SK-N-SH (cell line): ENCODE measurements at regions not wholly inside any gene's neighbourhood (a gene's known extent, or its start where the extent isn't known, plus 50 kb on each side); places are given as distances from the start of the nearest gene placed in this dataset.

Source experiments
- CTCF ChIA-PET: fragments of 300-600, 350-600 bp; formaldehyde crosslinking; extraction: SDS; loops from one replicate; lab custom pipeline; 2021; lab: Yijun Ruan, JAX
- POLR2A ChIA-PET: fragments of 350-600 bp; sonication (Branson Sonifier 250); formaldehyde crosslinking; extraction: SDS; loops from one replicate; lab custom pipeline; 2020; ENCODE audit warnings: antibody characterized with exemption, inconsistent platforms; lab: Yijun Ruan, JAX
- DNase-seq: peaks from one replicate; pipeline ENCODE4 v3.0.0; 2012
- H2AFZ ChIP-seq: fragments of 200-600 bp; sonication (generic); 2 replicates; pipeline ENCODE4 v1.8.1; 2016; ENCODE audit warnings: antibody characterized with exemption, mild to moderate bottlenecking, low read depth
- H3F3A ChIP-seq: fragments of 200-600 bp; sonication (generic); replicated peaks from 2 replicates; pipeline ENCODE3; 2016; ENCODE audit warnings: antibody characterized with exemption, mild to moderate bottlenecking; ENCODE audit not compliant: insufficient read depth
- H3K27ac ChIP-seq, 2 experiments: fragments of 200-500 bp in 1 of 2; fragments of 200-600 bp in 1 of 2; sonication (Bioruptor generic) in 1 of 2; sonication (generic), shearing (Covaris generic) in 1 of 2; 2 replicates each; pipeline versions ENCODE4 v1.5.1 to v1.6.1; 2014 to 2016; ENCODE audit warnings: low read depth in 2 of 2, inconsistent platforms in 1 of 2, low read length in 1 of 2, mild to moderate bottlenecking in 1 of 2, mixed read lengths in 1 of 2
- H3K27me3 ChIP-seq: fragments of 200-600 bp; sonication (generic), shearing (Covaris generic); 2 replicates; pipeline ENCODE4 v1.6.1; 2016; ENCODE audit warnings: mixed run types; ENCODE audit not compliant: insufficient read depth
- H3K36me3 ChIP-seq, 2 experiments: fragments of 200-500 bp in 1 of 2; fragments of 200-600 bp in 1 of 2; sonication (Bioruptor generic) in 1 of 2; sonication (generic) in 1 of 2; replicated peaks in 1 of 2; 2 replicates each; pipeline versions ENCODE3 to v1.5.1; 2014 to 2016; ENCODE audit warnings: low read length in 1 of 2, mild to moderate bottlenecking in 1 of 2; ENCODE audit not compliant: insufficient read depth in 2 of 2, control insufficient read depth in 1 of 2
- H3K4me1 ChIP-seq, 2 experiments: fragments of 200-500 bp in 1 of 2; fragments of 200-600 bp in 1 of 2; sonication (Bioruptor generic) in 1 of 2; sonication (generic), shearing (Covaris generic) in 1 of 2; 2 replicates each; pipeline versions ENCODE4 v1.5.1 to v1.6.1; 2014 to 2016; ENCODE audit warnings: low read depth in 1 of 2, low read length in 1 of 2, mixed run types in 1 of 2; ENCODE audit not compliant: insufficient read depth in 2 of 2, control insufficient read depth in 1 of 2
- H3K4me2 ChIP-seq: fragments of 200-600 bp; sonication (generic), shearing (Covaris generic); 2 replicates; pipeline ENCODE4 v1.6.1; 2017; ENCODE audit warnings: mixed run types
- H3K4me3 ChIP-seq, 2 experiments: fragments of 200-500 bp in 1 of 2; fragments of 200-600 bp in 1 of 2; sonication (Bioruptor generic) in 1 of 2; sonication (generic), shearing (Covaris generic) in 1 of 2; 2 replicates each; pipeline versions ENCODE4 v1.5.1 to v1.8.1; 2014 to 2016; ENCODE audit warnings: low read depth in 2 of 2, inconsistent platforms in 1 of 2, low read length in 1 of 2, mild to moderate bottlenecking in 1 of 2, mixed read lengths in 1 of 2, moderate library complexity in 1 of 2
- H3K79me2 ChIP-seq: fragments of 200-600 bp; sonication (generic); 2 replicates; pipeline ENCODE4 v1.8.1; 2017; ENCODE audit warnings: mild to moderate bottlenecking; ENCODE audit not compliant: insufficient read depth
- H3K9ac ChIP-seq: fragments of 200-600 bp; sonication (generic); 2 replicates; pipeline ENCODE4 v1.6.1; 2017; ENCODE audit warnings: mixed run types
- H3K9me2 ChIP-seq: fragments of 200-600 bp; sonication (generic); 2 replicates; pipeline ENCODE4 v1.6.1; 2017; ENCODE audit warnings: mixed run types
- H3K9me3 ChIP-seq: fragments of 200-600 bp; sonication (generic); 2 replicates; pipeline ENCODE4 v1.6.1; 2017; ENCODE audit warnings: mixed run types, mild to moderate bottlenecking, moderate library complexity
- H4K20me1 ChIP-seq: fragments of 200-600 bp; sonication (generic); 2 replicates; pipeline ENCODE4 v1.6.1; 2017; ENCODE audit warnings: mild to moderate bottlenecking, mixed run types; ENCODE audit not compliant: insufficient read depth
- CHD2 ChIP-seq: fragments of 150-350 bp; IDR thresholded peaks from 2 replicates; pipeline ENCODE4 v1.6.1; 2018; ENCODE audit warnings: low read length; ENCODE audit not compliant: partially characterized antibody
- ELF1 ChIP-seq: IDR thresholded peaks from 2 replicates; pipeline ENCODE4 v1.4.0; 2012
- FOSL2 ChIP-seq: IDR thresholded peaks from 2 replicates; pipeline ENCODE4 v1.4.0; 2012; ENCODE audit warnings: low read depth, mild to moderate bottlenecking, moderate library complexity, borderline replicate concordance
- FOXJ3 ChIP-seq: sonication (generic); formaldehyde crosslinking; IDR thresholded peaks from 2 replicates; pipeline ENCODE4 v1.5.1; 2020; ENCODE audit warnings: mild to moderate bottlenecking, missing genetic modification reagents
- JUND ChIP-seq: IDR thresholded peaks from 2 replicates; pipeline ENCODE4 v1.4.0; 2012
- MAX ChIP-seq: IDR thresholded peaks from 2 replicates; pipeline ENCODE4 v1.4.0; 2012; ENCODE audit warnings: low read depth
- MEF2A ChIP-seq: IDR thresholded peaks from 2 replicates; pipeline ENCODE4 v1.4.0; 2012; ENCODE audit warnings: low read depth, borderline replicate concordance
- NRF1 ChIP-seq: IDR thresholded peaks from 2 replicates; pipeline ENCODE4 v1.6.1; 2012; ENCODE audit warnings: low read depth, mild to moderate bottlenecking, low read length
- RFX5 ChIP-seq: IDR thresholded peaks from 2 replicates; pipeline ENCODE4 v1.6.1; 2012; ENCODE audit warnings: mild to moderate bottlenecking, improper control_type of control experiment, low read length
- SIN3A ChIP-seq: IDR thresholded peaks from 2 replicates; pipeline ENCODE4 v1.6.1; 2012; ENCODE audit warnings: low read depth, mild to moderate bottlenecking, low read length, moderate library complexity, borderline replicate concordance
- SMC3 ChIP-seq: IDR thresholded peaks from 2 replicates; pipeline ENCODE4 v1.6.1; 2012; ENCODE audit warnings: low read depth, low read length, improper control_type of control experiment
- TCF12 ChIP-seq: IDR thresholded peaks from 2 replicates; pipeline ENCODE4 v1.4.0; 2012
- USF1 ChIP-seq: IDR thresholded peaks from 2 replicates; pipeline ENCODE4 v1.4.0; 2012; ENCODE audit warnings: low read depth, borderline replicate concordance
- USF2 ChIP-seq: fragments of 150-350 bp; IDR thresholded peaks from 2 replicates; pipeline ENCODE4 v1.6.1; 2017; ENCODE audit warnings: antibody characterized with exemption, low read length, low read depth, borderline replicate concordance
- YY1 ChIP-seq: IDR thresholded peaks from 2 replicates; pipeline ENCODE4 v1.4.0; 2012; ENCODE audit warnings: low read depth, mild to moderate bottlenecking
- WGBS: methylation state at CpG from one replicate; pipeline ENCODE4 v1.1.6; 2017; ENCODE audit warnings: low lambda C conversion rate; 5-methylcytosine and 5-hydroxymethylcytosine counted together
- TF ChIP-seq, protein P1 (sequence below): fragments of 150-350 bp; IDR thresholded peaks from 2 replicates; pipeline ENCODE4 v1.6.1; 2016; ENCODE audit warnings: mild to moderate bottlenecking, low read depth, low read length
- TF ChIP-seq, protein P2 (sequence below): fragments of 200-600 bp; sonication (generic); IDR thresholded peaks from 2 replicates; pipeline ENCODE4 v1.6.1; 2017; ENCODE audit warnings: antibody characterized with exemption, mild to moderate bottlenecking, moderate library complexity

DNA sequence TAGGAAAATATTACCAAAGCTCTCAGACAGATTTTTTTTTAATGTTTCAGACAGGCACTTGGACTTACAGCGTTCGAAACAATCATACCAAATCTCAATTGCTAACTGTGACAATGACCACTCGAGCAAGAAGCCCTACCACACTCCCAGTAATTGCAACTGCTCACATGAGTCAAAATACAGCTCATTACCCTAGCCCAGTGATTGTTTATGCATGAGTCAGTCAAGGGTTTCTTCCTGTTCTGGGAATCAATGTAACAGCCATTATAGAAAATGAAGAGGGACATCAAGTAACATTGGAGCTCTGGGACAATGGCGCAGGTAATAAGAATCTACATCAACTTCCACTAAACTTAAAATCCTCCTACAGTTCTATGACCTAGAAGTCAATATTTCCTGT, 56.1 kb upstream of the SH3GLB1 start:
- Histone ChIP-seq H3K36me3 (no peaks in the 10 kb centered on the region), H3K27ac (no peak overlapping the region), H3K4me2 (no peak overlapping the region), H3K27me3 (no peaks in the 10 kb centered on the region), H4K20me1 (no peaks in the 10 kb centered on the region), H3K79me2 (no peaks in the 10 kb centered on the region), H3K9ac (no peak overlapping the region), H3K9me2 (no peaks in the 10 kb centered on the region), H2AFZ (no peak overlapping the region), H3F3A (no peaks in the 10 kb centered on the region), H3K4me3 (no peak overlapping the region), H3K4me1 (no peaks in the 10 kb centered on the region), H3K9me3 (no peaks in the 10 kb centered on the region)
- 37% methylated on average over 4 of the region's 4 CpGs for WGBS
- TF ChIP-seq USF2 (no peak), FOXJ3 (CRISPR knock-in tag) (no peak), NRF1 (no peak), ELF1 (no peak), MAX (no peak), TCF12 (no peak), SIN3A (no peak), JUND (no peak), CHD2 (no peak), SMC3 (no peak), MEF2A (no peak), FOSL2 (no peak; the same call in 1 of the 2 replicates), YY1 (no peak), USF1 (no peak), RFX5 (no peak)
- TF ChIP-seq, protein P1, sequence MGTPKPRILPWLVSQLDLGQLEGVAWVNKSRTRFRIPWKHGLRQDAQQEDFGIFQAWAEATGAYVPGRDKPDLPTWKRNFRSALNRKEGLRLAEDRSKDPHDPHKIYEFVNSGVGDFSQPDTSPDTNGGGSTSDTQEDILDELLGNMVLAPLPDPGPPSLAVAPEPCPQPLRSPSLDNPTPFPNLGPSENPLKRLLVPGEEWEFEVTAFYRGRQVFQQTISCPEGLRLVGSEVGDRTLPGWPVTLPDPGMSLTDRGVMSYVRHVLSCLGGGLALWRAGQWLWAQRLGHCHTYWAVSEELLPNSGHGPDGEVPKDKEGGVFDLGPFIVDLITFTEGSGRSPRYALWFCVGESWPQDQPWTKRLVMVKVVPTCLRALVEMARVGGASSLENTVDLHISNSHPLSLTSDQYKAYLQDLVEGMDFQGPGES: no peak
- TF ChIP-seq, protein P2, sequence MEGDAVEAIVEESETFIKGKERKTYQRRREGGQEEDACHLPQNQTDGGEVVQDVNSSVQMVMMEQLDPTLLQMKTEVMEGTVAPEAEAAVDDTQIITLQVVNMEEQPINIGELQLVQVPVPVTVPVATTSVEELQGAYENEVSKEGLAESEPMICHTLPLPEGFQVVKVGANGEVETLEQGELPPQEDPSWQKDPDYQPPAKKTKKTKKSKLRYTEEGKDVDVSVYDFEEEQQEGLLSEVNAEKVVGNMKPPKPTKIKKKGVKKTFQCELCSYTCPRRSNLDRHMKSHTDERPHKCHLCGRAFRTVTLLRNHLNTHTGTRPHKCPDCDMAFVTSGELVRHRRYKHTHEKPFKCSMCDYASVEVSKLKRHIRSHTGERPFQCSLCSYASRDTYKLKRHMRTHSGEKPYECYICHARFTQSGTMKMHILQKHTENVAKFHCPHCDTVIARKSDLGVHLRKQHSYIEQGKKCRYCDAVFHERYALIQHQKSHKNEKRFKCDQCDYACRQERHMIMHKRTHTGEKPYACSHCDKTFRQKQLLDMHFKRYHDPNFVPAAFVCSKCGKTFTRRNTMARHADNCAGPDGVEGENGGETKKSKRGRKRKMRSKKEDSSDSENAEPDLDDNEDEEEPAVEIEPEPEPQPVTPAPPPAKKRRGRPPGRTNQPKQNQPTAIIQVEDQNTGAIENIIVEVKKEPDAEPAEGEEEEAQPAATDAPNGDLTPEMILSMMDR: no peak
- no peak for DNase-seq
- ChIA-PET POLR2A (no interaction called here), CTCF (no interaction called here)
